ENCODE measurements at regions not wholly inside any gene's neighbourhood (a gene's known extent, or its start where the extent isn't known, plus 50 kb on each side); places are given as distances from the start of the nearest gene placed in this dataset.
"Not testable (repeated sequence)": the region's sequence is repeated elsewhere in the genome, so short reads cannot be mapped to it uniquely, and the experiment has no call there.

- no peak for DNase-seq
Measured at GRCh38 chr5:163022582-163023128, 414.7 kb upstream of the CCNG1 start.

DNA sequence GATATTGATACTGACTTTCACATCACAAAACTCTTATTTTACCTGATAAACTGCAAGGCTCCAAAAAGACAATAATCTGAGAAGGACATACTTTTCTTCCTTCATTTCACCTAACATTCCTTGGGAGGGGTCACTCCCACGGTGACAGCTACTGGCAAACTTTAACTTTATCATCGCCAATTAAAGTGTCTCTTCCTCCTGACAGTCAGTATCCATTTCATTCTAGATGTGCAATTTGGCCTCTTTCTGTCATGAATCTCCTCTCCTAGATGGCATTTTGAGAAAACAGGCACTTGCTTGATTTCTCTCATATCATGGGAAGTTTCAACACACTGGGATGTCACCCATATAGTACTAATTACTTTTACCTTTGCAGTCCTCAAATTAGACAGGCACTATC, 413.5 kb upstream of the CCNG1 start:
- no peak for DNase-seq

- DNase-seq, result no peak
Measured at GRCh38 chr5:163024936-163025335, 412.5 kb upstream of the CCNG1 start.

- DNase-seq, result no peak
Measured at GRCh38 chr5:163033656-163034055, 403.7 kb upstream of the CCNG1 start.

DNA sequence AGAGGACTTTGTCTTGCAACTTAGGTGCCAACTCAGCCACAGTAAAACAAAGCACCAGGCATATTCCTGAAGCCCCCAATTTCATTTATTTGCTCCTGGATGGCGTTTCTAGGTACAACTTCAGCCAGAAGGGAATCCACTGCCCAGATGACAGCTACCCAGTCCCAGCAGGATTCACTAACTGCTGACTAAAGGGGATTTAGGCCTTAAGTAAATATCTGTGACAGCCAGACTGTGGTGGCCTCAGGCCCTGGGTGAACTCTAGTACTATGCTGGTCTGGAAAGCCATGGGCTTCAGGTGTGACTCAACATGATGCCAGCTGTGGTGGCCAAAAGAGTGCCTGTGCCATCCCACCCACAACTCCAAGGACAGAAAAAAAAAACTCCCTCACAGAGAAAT, 396.1 kb upstream of the CCNG1 start:
- no peak for DNase-seq

DNA sequence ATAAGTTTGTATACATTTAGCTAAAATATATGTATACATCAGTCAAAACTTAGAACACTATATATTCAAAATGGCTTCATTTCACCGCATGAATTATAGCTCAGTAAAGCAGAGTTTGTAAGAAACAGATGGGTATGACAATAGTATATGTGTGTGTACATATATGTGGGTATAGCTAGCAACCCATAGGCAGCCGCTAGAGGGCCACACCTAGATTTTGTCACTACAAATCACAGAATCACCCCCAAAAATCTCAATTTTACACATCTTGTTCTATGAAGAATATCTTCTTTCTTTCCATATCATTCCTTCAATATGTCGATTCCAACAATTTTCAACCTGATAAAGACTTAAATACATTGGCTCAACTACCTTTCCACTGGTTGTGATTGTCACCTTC, 357.8 kb upstream of the CCNG1 start:
- DNase-seq, result no peak

DNA sequence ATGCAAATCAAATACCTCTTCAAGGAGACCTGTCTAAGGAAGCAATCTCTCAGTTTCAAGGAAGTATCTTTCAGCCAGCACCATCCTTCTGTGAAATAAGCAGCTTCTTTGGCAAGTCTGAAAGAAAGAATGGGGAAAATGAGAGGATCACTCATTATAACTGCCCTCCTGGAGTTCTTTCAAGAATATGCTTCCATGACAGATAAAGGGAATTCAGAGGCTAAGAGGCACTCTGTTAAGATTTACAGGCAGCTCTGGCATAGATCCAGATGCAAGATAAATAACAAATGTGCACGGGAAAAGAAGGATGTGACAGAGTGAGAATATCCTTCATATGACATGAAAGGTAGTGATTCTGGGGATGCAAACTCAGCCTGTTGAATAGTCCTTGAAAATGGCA, 348.2 kb upstream of the CCNG1 start:
- no peak for DNase-seq

DNA sequence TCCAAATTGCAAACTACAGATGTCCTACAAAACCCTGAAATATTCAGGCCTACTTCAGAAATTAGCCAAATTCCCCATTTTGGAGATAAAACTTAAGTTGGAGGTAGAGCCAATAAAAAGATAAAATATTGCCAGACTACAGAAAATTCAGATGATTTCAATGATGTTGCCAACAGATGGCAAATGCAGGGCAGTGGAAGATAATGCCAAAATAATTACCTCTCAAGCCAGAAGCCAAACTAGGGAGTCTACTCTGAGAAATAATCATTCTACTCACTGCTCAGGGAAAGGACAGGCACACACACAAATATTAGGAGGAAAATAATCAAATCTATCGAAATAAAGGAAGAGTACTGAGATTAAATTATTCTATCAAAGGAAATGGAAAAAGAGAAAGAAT, 347.5 kb upstream of the CCNG1 start:
- no peak for DNase-seq

DNA sequence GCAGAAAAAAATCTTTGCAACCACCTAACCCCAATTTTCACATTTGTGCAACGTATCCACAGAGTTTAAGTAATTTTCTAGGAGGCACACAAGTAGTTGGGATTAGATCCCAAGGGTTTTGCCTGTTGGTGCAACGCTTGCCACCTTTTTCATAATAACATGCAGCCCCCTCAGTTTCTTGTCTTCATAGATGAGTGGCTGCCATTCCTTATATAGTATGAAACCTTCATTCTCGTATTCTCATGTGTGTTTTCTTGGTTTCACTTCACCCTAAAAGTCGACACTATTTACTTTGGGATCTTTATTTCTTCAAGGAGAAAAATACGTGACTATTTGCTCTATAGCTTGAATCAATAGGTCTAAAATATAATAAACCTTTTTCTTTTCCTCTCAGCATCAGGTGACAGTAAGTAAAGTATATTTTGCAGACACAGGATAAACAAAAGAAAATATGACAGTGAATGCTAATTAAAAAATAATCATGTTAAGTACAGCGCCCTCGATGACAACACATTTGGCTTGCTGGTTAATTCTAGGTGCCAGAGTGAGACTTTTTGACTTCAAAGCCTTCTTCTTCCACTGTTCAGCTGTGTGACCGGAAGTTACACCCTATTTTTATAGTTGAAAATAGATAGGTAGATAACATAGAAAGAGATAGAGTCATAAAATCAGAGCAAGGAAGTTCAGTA, 342.8 kb upstream of the CCNG1 start:
- no peak for DNase-seq

- DNase-seq, result no peak
Measured at GRCh38 chr5:163104464-163104863, 332.9 kb upstream of the CCNG1 start.

GRCh38 chr5:163105456-163105855, 331.9 kb upstream of the CCNG1 start:
- DNase-seq, result no peak

DNA sequence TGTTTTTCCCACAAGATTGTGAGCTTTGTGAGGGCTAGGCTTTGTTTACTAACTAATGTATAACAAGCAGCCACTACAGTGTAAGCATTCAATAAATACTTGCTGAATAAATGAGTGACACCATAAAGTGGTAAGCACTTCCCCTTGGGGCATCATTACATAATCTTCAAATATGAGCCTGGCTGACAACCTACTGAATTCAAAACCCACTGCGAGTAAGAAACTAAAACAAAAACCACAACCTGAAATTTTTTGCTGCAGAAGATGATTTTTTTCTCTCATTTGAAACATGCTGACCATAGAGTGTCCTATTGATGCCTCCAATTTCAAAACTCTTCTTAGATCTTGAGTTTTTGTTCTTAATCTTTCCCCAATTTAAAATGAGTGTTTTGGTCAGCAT, 331.3 kb upstream of the CCNG1 start:
- no peak for DNase-seq

DNA sequence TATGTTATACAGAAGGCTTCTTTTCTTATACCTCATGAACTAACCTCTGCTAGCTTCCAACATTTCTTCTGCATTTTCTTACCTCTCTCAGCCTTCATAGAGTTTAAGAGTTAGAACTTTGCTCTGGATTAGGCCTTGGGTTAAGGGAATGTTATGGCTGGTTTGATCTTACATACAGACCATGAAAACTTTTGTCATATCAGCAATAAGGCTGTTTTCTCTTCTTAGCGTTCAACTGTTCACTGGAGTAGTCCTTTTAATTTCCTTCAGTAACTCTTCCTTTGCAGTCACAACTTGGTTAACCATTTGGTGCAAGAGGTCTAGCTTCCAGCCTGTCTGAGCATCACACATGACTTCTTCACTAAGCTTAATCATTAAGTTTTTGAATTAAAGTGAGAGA, 329.0 kb upstream of the CCNG1 start:
- DNase-seq, result no peak

DNA sequence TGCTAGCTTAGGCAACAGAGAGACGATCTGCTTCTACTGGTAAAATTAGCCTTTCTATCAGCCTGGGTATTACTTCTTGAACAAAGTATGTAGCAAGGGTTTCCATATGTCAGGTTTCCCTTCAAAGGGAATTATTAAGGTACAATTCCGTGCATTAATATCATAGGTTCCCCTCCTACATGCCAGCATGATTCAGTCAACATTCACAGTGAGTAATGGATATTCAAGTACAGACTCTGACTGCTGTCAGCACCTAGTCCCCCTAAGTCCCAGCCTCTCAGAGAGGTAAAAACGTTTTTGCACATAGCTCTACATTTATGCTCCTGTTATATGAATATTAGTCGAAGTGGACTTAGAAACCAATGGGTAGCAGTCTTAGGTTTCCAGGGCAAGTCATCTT, 322.4 kb upstream of the CCNG1 start:
- no peak for DNase-seq

- DNase-seq, result not testable (repeated sequence)
Measured at GRCh38 chr5:163116618-163117017, 320.8 kb upstream of the CCNG1 start.

DNA sequence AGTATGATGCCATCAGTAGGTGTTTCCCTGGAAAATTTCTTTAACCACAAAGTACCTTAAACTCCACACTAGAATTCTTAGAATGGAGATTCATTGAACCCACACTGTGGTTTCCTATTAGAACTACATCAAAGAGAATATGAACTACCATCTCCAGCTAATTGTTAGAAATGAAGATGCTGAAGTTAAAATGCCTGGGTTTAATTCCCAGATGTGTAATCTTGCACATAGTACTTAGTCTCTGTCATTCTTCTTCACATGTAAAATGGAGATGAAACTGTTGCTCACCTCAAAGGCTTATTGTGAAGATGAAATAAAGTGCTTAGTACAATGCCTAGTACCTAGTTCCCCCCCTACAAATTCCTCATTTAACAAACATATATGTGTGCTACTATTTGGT, 303.3 kb upstream of the CCNG1 start:
- no peak for DNase-seq

GRCh38 chr5:163135849-163136248, 301.5 kb upstream of the CCNG1 start:
- DNase-seq, result no peak

DNA sequence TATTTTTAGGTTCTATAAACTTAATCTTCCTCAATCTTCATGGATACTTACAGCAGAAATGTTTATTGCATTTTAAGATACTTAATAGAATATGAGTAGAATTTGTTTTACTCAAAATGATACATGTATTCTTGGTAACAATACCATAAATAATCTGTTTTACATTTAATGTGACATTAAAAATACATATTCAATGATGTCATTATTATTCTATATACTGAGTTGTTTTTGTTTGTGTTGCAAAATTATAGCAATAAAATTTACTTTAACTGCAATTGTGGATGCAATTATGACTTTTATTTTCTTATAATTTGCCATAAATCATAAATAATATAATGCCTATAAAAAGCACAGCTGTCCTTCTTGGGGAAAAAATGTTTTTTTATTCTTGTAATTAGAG, 275.9 kb upstream of the CCNG1 start:
- no peak for DNase-seq

- DNase-seq, result no peak
Measured at GRCh38 chr5:163162645-163163044, 274.8 kb upstream of the CCNG1 start.

GRCh38 chr5:163163858-163164257, 273.5 kb upstream of the CCNG1 start:
- DNase-seq, result no peak

DNA sequence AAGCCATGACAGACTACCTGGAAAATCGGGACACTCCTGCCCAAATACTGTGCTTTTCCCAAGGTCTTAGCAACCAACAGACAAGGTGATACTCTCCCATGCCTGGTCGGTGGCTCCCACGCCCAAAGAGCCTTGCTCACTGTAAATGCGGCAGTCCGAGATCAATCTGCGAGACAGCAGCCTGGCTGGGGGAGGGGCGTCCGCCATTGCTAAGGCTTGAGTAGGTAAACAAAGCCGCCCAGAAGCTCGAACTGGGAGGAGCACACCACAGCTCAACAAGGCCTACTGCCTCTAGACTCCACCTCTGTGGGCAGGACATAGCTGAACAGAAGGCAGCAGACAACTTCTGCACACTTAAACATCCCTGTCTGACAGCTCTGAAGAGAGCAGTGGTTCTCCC, 272.1 kb upstream of the CCNG1 start:
- DNase-seq, result no peak

- DNase-seq, result not testable (repeated sequence)
Measured at GRCh38 chr5:163170161-163170560, 267.2 kb upstream of the CCNG1 start.

- no peak for DNase-seq
Measured at GRCh38 chr5:163172540-163173338, 264.7 kb upstream of the CCNG1 start.

GRCh38 chr5:163177971-163178370, 259.4 kb upstream of the CCNG1 start:
- no peak for DNase-seq
